Upper lobe of left lung (tissue), 4 donors: ENCODE measurements at regions not wholly inside any gene's neighbourhood (a gene's known extent, or its start where the extent isn't known, plus 50 kb on each side); places are given as distances from the start of the nearest gene placed in this dataset.

ENCODE experiments used
- POLR2A ChIP-seq, 4 donors: fragments of 450-650 bp; IDR thresholded peaks; one replicate each; pipeline ENCODE4 v1.5.1; 2016 to 2017; ENCODE audit warnings: antibody characterized with exemption in 4 of 4, mild to moderate bottlenecking in 2 of 4
- TF ChIP-seq, protein P1 (sequence below), 6 experiments: fragments of 450-650 bp in 4 of 6; fragments of 200-600 bp in 2 of 6; sonication (generic) in 2 of 6; IDR thresholded peaks; one replicate each; pipeline ENCODE4 v1.5.1; 2016 to 2019; ENCODE audit warnings: antibody characterized with exemption in 6 of 6

- no peak for TF ChIP-seq POLR2A (IDR thresholded peaks at IDR 0.05)
- TF ChIP-seq, protein P1, sequence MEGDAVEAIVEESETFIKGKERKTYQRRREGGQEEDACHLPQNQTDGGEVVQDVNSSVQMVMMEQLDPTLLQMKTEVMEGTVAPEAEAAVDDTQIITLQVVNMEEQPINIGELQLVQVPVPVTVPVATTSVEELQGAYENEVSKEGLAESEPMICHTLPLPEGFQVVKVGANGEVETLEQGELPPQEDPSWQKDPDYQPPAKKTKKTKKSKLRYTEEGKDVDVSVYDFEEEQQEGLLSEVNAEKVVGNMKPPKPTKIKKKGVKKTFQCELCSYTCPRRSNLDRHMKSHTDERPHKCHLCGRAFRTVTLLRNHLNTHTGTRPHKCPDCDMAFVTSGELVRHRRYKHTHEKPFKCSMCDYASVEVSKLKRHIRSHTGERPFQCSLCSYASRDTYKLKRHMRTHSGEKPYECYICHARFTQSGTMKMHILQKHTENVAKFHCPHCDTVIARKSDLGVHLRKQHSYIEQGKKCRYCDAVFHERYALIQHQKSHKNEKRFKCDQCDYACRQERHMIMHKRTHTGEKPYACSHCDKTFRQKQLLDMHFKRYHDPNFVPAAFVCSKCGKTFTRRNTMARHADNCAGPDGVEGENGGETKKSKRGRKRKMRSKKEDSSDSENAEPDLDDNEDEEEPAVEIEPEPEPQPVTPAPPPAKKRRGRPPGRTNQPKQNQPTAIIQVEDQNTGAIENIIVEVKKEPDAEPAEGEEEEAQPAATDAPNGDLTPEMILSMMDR (IDR thresholded peaks at IDR 0.05) = no peak
Measured at GRCh38 chr13:34469196-34469986, 472.7 kb upstream of the NBEA start.
